K562 (cell line): ENCODE measurements at regions not wholly inside any gene's neighbourhood (a gene's known extent, or its start where the extent isn't known, plus 50 kb on each side); places are given as distances from the start of the nearest gene placed in this dataset.

Experiments
- ATAC-seq: fragments of 200-7000 bp; cut with Tn5 transposase; 3 replicates; pipeline ENCODE4 v1.9.1; 2020; ENCODE audit warnings: moderate library complexity
- BruUV-seq: library from RNA; stranded (reverse); fragments of 400-500 nt; replicated peaks from 2 replicates; lab custom pipeline; 2021; lab: Mats Ljungman, UMichigan
- CTCF ChIA-PET: fragments of 300-600 bp; formaldehyde crosslinking; extraction: SDS; loops from one replicate; lab custom pipeline; 2021; ENCODE audit warnings: low intra/inter-chr PET ratio; lab: Yijun Ruan, JAX
- POLR2A ChIA-PET: fragments of 300-600, 350-650 bp; sonication (Branson Sonifier 250); formaldehyde crosslinking; extraction: SDS; loops from one replicate; lab custom pipeline; 2021; ENCODE audit warnings: antibody characterized with exemption, inconsistent platforms; lab: Yijun Ruan, JAX
- DNase-seq, 4 experiments: peaks; one replicate each; pipeline versions ENCODE4 v3.0.0 to v3.0.0-alpha.2; 2011 to 2018; ENCODE audit warnings: low spot score in 3 of 4, mixed read lengths in 3 of 4; ENCODE audit errors: extremely low read depth in 1 of 4
- FAIRE-seq: peaks from 2 replicates; lab custom pipeline; 2011; peaks lifted over from hg19 to GRCh38; lab: Jason Lieb, UNC
- H2AFZ ChIP-seq: 2 replicates; pipeline ENCODE4 v1.6.0; 2011; ENCODE audit warnings: low read depth, low read length, control low read depth, inconsistent platforms
- H3K27ac ChIP-seq: fragments of 200-600 bp; 3 replicates; pipeline ENCODE4 v1.8.0; 2011; ENCODE audit warnings: low read depth, mild to moderate bottlenecking, control low read depth, inconsistent platforms, low read length, moderate library complexity, mixed read lengths; ENCODE audit errors: extremely low read depth
- H3K27me3 ChIP-seq, 2 experiments: fragments of 300-600 bp in 1 of 2; 2 replicates in 1 of 2; 3 replicates in 1 of 2; pipeline versions ENCODE4 v1.6.0 to v1.8.0; 2011; ENCODE audit warnings: inconsistent platforms in 2 of 2, low read length in 2 of 2, mild to moderate bottlenecking in 1 of 2, mixed read lengths in 1 of 2, moderate library complexity in 1 of 2; ENCODE audit not compliant: control insufficient read depth in 2 of 2, insufficient read depth in 2 of 2
- H3K36me3 ChIP-seq: fragments of 300-600 bp; 3 replicates; pipeline ENCODE4 v1.8.0; 2011; ENCODE audit warnings: mild to moderate bottlenecking, low read length, inconsistent platforms; ENCODE audit not compliant: control insufficient read depth, insufficient read depth
- H3K4me1 ChIP-seq, 2 experiments: fragments of 200-600 bp in 1 of 2; replicated peaks in 1 of 2; 2 replicates in 1 of 2; 3 replicates in 1 of 2; pipeline versions ENCODE4 v1.5.1 to v1.8.0; 2011; ENCODE audit warnings: inconsistent platforms in 2 of 2, low read length in 2 of 2, mild to moderate bottlenecking in 1 of 2, mixed read lengths in 1 of 2, moderate library complexity in 1 of 2; ENCODE audit not compliant: control insufficient read depth in 2 of 2, insufficient read depth in 2 of 2
- H3K4me2 ChIP-seq: 2 replicates; pipeline ENCODE4 v1.6.1; 2011; ENCODE audit warnings: low read length, control low read depth, inconsistent platforms, mixed read lengths; ENCODE audit not compliant: insufficient read depth
- H3K4me3 ChIP-seq: fragments of 200-600 bp; sonication (generic), shearing (Covaris generic); 2 replicates; pipeline ENCODE4 v1.5.1; 2016; ENCODE audit warnings: control low read depth, inconsistent platforms
- H3K79me2 ChIP-seq: fragments of 200-600 bp; 3 replicates; pipeline ENCODE4 v1.8.0; 2011; ENCODE audit warnings: low read length, inconsistent platforms; ENCODE audit not compliant: control insufficient read depth, insufficient read depth
- H3K9ac ChIP-seq, 2 experiments: 2 replicates each; pipeline versions ENCODE4 v1.6.0 to v1.6.1; 2011; ENCODE audit warnings: low read depth in 2 of 2, low read length in 2 of 2, control low read depth in 1 of 2, inconsistent platforms in 1 of 2, mild to moderate bottlenecking in 1 of 2, mixed read lengths in 1 of 2; ENCODE audit not compliant: insufficient read depth in 1 of 2
- H3K9me1 ChIP-seq: one replicate; pipeline ENCODE4 v1.6.0; 2011; ENCODE audit warnings: inconsistent platforms, mild to moderate bottlenecking, low read length, moderate library complexity; ENCODE audit not compliant: control insufficient read depth, insufficient read depth
- H3K9me3 ChIP-seq: replicated peaks from 2 replicates; pipeline ENCODE4 v1.5.1; 2011; ENCODE audit warnings: low read depth, low read length, inconsistent platforms; ENCODE audit not compliant: control insufficient read depth, insufficient read depth
- H4K20me1 ChIP-seq: replicated peaks from 2 replicates; pipeline ENCODE4 v1.6.1; 2011; ENCODE audit warnings: low read length, inconsistent platforms, mixed read lengths; ENCODE audit not compliant: control insufficient read depth, insufficient read depth
- CREB1 ChIP-seq, 2 experiments: sonication (generic) in 1 of 2; formaldehyde crosslinking in 1 of 2; IDR thresholded peaks; 2 replicates each; pipeline versions ENCODE4 v1.6.1 to v1.8.0; 2012 to 2022; ENCODE audit warnings: inconsistent platforms in 1 of 2, mild to moderate bottlenecking in 1 of 2, missing genetic modification reagents in 1 of 2, moderate library complexity in 1 of 2
- CREB3 ChIP-seq: fragments of 450-650 bp; conservative IDR thresholded peaks from 2 replicates; pipeline ENCODE4 v1.6.1; 2016; ENCODE audit warnings: missing genetic modification characterization, low read depth, mild to moderate bottlenecking, missing compliant biosample characterization, moderate library complexity
- FIP1L1 ChIP-seq: fragments of 200-400 bp; formaldehyde crosslinking; IDR thresholded peaks from 2 replicates; pipeline ENCODE4 v1.6.1; 2018; ENCODE audit warnings: mild to moderate bottlenecking, low read depth, low read length; ENCODE audit not compliant: poor library complexity, severe bottlenecking
- FUS ChIP-seq: fragments of 200-400 bp; formaldehyde crosslinking; optimal IDR thresholded peaks from 2 replicates; pipeline ENCODE3; 2017; ENCODE audit warnings: low read depth, low read length
- PRMT5 ChIP-seq: sonication (generic); formaldehyde crosslinking; IDR thresholded peaks from 2 replicates; pipeline ENCODE4 v1.5.0; 2020; ENCODE audit warnings: missing genetic modification reagents
- RBM17 ChIP-seq: fragments of 200-400 bp; formaldehyde crosslinking; IDR thresholded peaks from 2 replicates; pipeline ENCODE4 v1.6.1; 2017; ENCODE audit warnings: low read depth, mild to moderate bottlenecking, low read length, borderline replicate concordance
- RBM39 ChIP-seq: fragments of 200-400 bp; formaldehyde crosslinking; optimal IDR thresholded peaks from 2 replicates; pipeline ENCODE3; 2018; ENCODE audit warnings: low read depth, low read length
- SIRT6 ChIP-seq: IDR thresholded peaks from one replicate; pipeline ENCODE4 v1.6.1; 2012; ENCODE audit warnings: low read depth, mild to moderate bottlenecking, control low read depth, inconsistent platforms, low read length, moderate library complexity
- UBTF ChIP-seq, 2 experiments: IDR thresholded peaks; 2 replicates each; pipeline ENCODE4 v1.6.1; 2012; ENCODE audit warnings: improper control_type of control experiment in 2 of 2, low read depth in 2 of 2, low read length in 2 of 2, borderline replicate concordance in 1 of 2
- ZEB2 ChIP-seq: fragments of 450-650 bp; IDR thresholded peaks from 2 replicates; pipeline ENCODE4 v1.6.1; 2016
- ZNF316 ChIP-seq: fragments of 450-650 bp; IDR thresholded peaks from 2 replicates; pipeline ENCODE4 v1.6.1; 2016
- WGBS: fragments of 100-300 bp; shearing (Covaris generic); methylation state at CpG from one replicate; pipeline ENCODE4 v1.1.6; 2016; ENCODE audit warnings: low coverage, mixed read lengths; ENCODE audit not compliant: insufficient coverage; ENCODE audit errors: missing lambda C conversion rate; 5-methylcytosine and 5-hydroxymethylcytosine counted together
- in situ Hi-C: fragments of 300-500 bp; cut with MboI; formaldehyde crosslinking; loops from 4 replicates; pipeline ENCODE4 v1.15.0; 2018; ENCODE audit warnings: inconsistent platforms, mixed read lengths
- intact Hi-C: fragments of 100-400 bp; cut with micrococcal nuclease; formaldehyde crosslinking; loops from 2 replicates; pipeline ENCODE4 v1.14.2; 2022
- TF ChIP-seq, protein P1 (sequence below): fragments of 450-650 bp; formaldehyde crosslinking; IDR thresholded peaks from 2 replicates; pipeline ENCODE4 v1.4.0; 2022; ENCODE audit warnings: missing genetic modification characterization
- TF ChIP-seq, protein P2 (sequence below): sonication (generic); formaldehyde crosslinking; IDR thresholded peaks from 2 replicates; pipeline ENCODE4 v1.5.0; 2020; ENCODE audit warnings: missing genetic modification reagents
- TF ChIP-seq, protein P3 (sequence below): fragments of 450-650 bp; formaldehyde crosslinking; IDR thresholded peaks from 2 replicates; pipeline ENCODE4 v1.4.0; 2020; ENCODE audit warnings: mild to moderate bottlenecking, mixed read lengths

GRCh38 chr18:24703316-24703715 is 242.9 kb downstream of the HRH4 start (continued):
- TF ChIP-seq, protein P1, sequence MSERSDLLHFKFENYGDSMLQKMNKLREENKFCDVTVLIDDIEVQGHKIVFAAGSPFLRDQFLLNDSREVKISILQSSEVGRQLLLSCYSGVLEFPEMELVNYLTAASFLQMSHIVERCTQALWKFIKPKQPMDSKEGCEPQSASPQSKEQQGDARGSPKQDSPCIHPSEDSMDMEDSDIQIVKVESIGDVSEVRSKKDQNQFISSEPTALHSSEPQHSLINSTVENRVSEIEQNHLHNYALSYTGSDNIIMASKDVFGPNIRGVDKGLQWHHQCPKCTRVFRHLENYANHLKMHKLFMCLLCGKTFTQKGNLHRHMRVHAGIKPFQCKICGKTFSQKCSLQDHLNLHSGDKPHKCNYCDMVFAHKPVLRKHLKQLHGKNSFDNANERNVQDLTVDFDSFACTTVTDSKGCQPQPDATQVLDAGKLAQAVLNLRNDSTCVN (CRISPR knock-in tag): no peak
- TF ChIP-seq SIRT6 (no peak), CREB1 (IDR thresholded peaks at IDR 0.05) (no peak), CREB1 (CRISPR knock-in tag; IDR thresholded peaks at IDR 0.05) (no peak), ZNF316 (no peak), ZEB2 (no peak), CREB3 (tag) (no peak)

- DNase-seq: no peak
- no peak for FAIRE-seq
- 0% methylated on average over 7 of the region's 7 CpGs for WGBS
- Histone ChIP-seq H3K79me2 (no peaks in the 10 kb centered on the region), H2AFZ (no peak overlapping the region), H3K9me3 (no peaks in the 10 kb centered on the region), H4K20me1 (no peaks in the 10 kb centered on the region), H3K9ac (no peak overlapping the region), H3K9me1 (no peaks in the 10 kb centered on the region), H3K4me2 (no peak overlapping the region), H3K4me3 (no peak overlapping the region), H3K27ac (no peak overlapping the region), H3K4me1 (no peaks in the 10 kb centered on the region), H3K36me3 (no peaks in the 10 kb centered on the region), H3K27me3 (no peaks in the 10 kb centered on the region)
- in situ Hi-C loops: no loop called here
- intact Hi-C loops: no loop called here
- BruUV-seq: no TSS peak
- ChIA-PET CTCF (no interaction called here), POLR2A (interaction anchor here (0.6 kb wide), 1 partner anchor 13 kb away, joined by 3 read pairs; no protein-coding TSS in a partner anchor)
- ATAC-seq: no peak
- TF ChIP-seq RBM17: no peak
- TF ChIP-seq FIP1L1: no peak
- TF ChIP-seq, protein P2, sequence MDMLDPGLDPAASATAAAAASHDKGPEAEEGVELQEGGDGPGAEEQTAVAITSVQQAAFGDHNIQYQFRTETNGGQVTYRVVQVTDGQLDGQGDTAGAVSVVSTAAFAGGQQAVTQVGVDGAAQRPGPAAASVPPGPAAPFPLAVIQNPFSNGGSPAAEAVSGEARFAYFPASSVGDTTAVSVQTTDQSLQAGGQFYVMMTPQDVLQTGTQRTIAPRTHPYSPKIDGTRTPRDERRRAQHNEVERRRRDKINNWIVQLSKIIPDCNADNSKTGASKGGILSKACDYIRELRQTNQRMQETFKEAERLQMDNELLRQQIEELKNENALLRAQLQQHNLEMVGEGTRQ: no peak
- TF ChIP-seq, protein P3, sequence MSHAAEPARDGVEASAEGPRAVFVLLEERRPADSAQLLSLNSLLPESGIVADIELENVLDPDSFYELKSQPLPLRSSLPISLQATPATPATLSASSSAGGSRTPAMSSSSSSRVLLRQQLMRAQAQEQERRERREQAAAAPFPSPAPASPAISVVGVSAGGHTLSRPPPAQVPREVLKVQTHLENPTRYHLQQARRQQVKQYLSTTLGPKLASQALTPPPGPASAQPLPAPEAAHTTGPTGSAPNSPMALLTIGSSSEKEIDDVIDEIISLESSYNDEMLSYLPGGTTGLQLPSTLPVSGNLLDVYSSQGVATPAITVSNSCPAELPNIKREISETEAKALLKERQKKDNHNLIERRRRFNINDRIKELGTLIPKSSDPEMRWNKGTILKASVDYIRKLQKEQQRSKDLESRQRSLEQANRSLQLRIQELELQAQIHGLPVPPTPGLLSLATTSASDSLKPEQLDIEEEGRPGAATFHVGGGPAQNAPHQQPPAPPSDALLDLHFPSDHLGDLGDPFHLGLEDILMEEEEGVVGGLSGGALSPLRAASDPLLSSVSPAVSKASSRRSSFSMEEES (CRISPR knock-in tag): no peak
- TF ChIP-seq PRMT5: no peak
- no peak for TF ChIP-seq RBM39
- no peak for TF ChIP-seq FUS
- TF ChIP-seq UBTF (IDR thresholded peaks at IDR 0.05; ENCODE audit: borderline replicate concordance in 1 of 2, low read depth in 2 of 2, low read length in 2 of 2): no peak
Measured at GRCh38 chr18:24704946-24705630, 244.7 kb downstream of the HRH4 start.
